ENCODE measurements at regions not wholly inside any gene's neighbourhood (a gene's known extent, or its start where the extent isn't known, plus 50 kb on each side); places are given as distances from the start of the nearest gene placed in this dataset.

- no peak overlapping the region for H3K27ac ChIP-seq (ENCODE audit: low read depth, low read length)
- no peaks in the 10 kb centered on the region for H3K27me3 ChIP-seq (ENCODE audit: control insufficient read depth, low read length)
- no peak overlapping the region for H3K4me3 ChIP-seq (ENCODE audit: low read length)
- H3K36me3 ChIP-seq (ENCODE audit: control insufficient read depth, low read length), result no peaks in the 10 kb centered on the region
- H3K9me2 ChIP-seq (replicated peaks; ENCODE audit: control insufficient read depth, low read length), result no peaks in the 10 kb centered on the region
- no peaks in the 10 kb centered on the region for H4K20me1 ChIP-seq (ENCODE audit: control insufficient read depth, insufficient read depth, low read depth, low read length)
- no peaks in the 10 kb centered on the region for H3K79me2 ChIP-seq (ENCODE audit: control insufficient read depth, low read length)
- no peak overlapping the region for H3K4me2 ChIP-seq (ENCODE audit: low read length)
- no peaks in the 10 kb centered on the region for H3K9me3 ChIP-seq (ENCODE audit: control insufficient read depth, insufficient read depth, low read length)
- TF ChIP-seq EZH2phosphoT487 (IDR thresholded peaks at IDR 0.05; ENCODE audit: borderline replicate concordance, low read length), result no peak
- TF ChIP-seq CTCF (IDR thresholded peaks at IDR 0.05; ENCODE audit: low read depth, low read length, poor library complexity, severe bottlenecking), result peak; percentile 81
- H3F3A ChIP-seq (ENCODE audit: control insufficient read depth, insufficient read depth), result no peaks in the 10 kb centered on the region
- no peaks in the 10 kb centered on the region for H3K4me1 ChIP-seq (ENCODE audit: control insufficient read depth, low read length)
Observed at GRCh38 chr12:111268738-111269572, 99.9 kb downstream of the PHETA1 start.

- Histone ChIP-seq H3K79me2 (ENCODE audit: control insufficient read depth, low read length) (no peaks in the 10 kb centered on the region), H4K20me1 (ENCODE audit: control insufficient read depth, insufficient read depth, low read depth, low read length) (no peaks in the 10 kb centered on the region), H3K4me1 (ENCODE audit: control insufficient read depth, low read length) (no peaks in the 10 kb centered on the region), H3K4me3 (ENCODE audit: low read length) (no peak overlapping the region), H3K9me3 (ENCODE audit: control insufficient read depth, insufficient read depth, low read length) (no peaks in the 10 kb centered on the region), H3K27ac (ENCODE audit: low read depth, low read length) (no peak overlapping the region), H3K36me3 (ENCODE audit: control insufficient read depth, low read length) (no peaks in the 10 kb centered on the region), H3K9me2 (replicated peaks; ENCODE audit: control insufficient read depth, low read length) (no peaks in the 10 kb centered on the region), H3F3A (ENCODE audit: control insufficient read depth, insufficient read depth) (no peaks in the 10 kb centered on the region), H3K4me2 (ENCODE audit: low read length) (no peak overlapping the region), H3K27me3 (ENCODE audit: control insufficient read depth, low read length) (no peaks in the 10 kb centered on the region)
- TF ChIP-seq CTCF (IDR thresholded peaks at IDR 0.05; ENCODE audit: low read depth, low read length, poor library complexity, severe bottlenecking), result no peak
Observed at GRCh38 chr12:111267144-111267543, 101.8 kb downstream of the PHETA1 start.

- Histone ChIP-seq H3K9me3 (ENCODE audit: control insufficient read depth, insufficient read depth, low read length) (no peaks in the 10 kb centered on the region), H3K4me3 (ENCODE audit: low read length) (no peak overlapping the region), H3K27me3 (ENCODE audit: control insufficient read depth, low read length) (no peaks in the 10 kb centered on the region), H3K4me2 (ENCODE audit: low read length) (no peak overlapping the region), H3F3A (ENCODE audit: control insufficient read depth, insufficient read depth) (no peaks in the 10 kb centered on the region), H4K20me1 (ENCODE audit: control insufficient read depth, insufficient read depth, low read depth, low read length) (no peaks in the 10 kb centered on the region), H3K4me1 (ENCODE audit: control insufficient read depth, low read length) (no peaks in the 10 kb centered on the region), H3K27ac (ENCODE audit: low read depth, low read length) (no peak overlapping the region), H3K9me2 (replicated peaks; ENCODE audit: control insufficient read depth, low read length) (no peaks in the 10 kb centered on the region), H3K79me2 (ENCODE audit: control insufficient read depth, low read length) (no peaks in the 10 kb centered on the region), H3K36me3 (ENCODE audit: control insufficient read depth, low read length) (no peaks in the 10 kb centered on the region)
- TF ChIP-seq CTCF (IDR thresholded peaks at IDR 0.05; ENCODE audit: low read depth, low read length, poor library complexity, severe bottlenecking), result no peak
- TF ChIP-seq EZH2phosphoT487 (IDR thresholded peaks at IDR 0.05; ENCODE audit: borderline replicate concordance, low read length), result no peak
Observed at GRCh38 chr12:111261911-111262676, 106.8 kb downstream of the PHETA1 start.
